GM18909 (cell line): ENCODE measurements at regions not wholly inside any gene's neighbourhood (a gene's known extent, or its start where the extent isn't known, plus 50 kb on each side); places are given as distances from the start of the nearest gene placed in this dataset.

Source experiments
- ATAC-seq: cut with Tn5 transposase; IDR thresholded peaks from one replicate; pipeline ENCODE4 v1.9.1; 2021; ENCODE audit warnings: mild to moderate bottlenecking; ENCODE audit not compliant: unreplicated experiment, poor library complexity

DNA sequence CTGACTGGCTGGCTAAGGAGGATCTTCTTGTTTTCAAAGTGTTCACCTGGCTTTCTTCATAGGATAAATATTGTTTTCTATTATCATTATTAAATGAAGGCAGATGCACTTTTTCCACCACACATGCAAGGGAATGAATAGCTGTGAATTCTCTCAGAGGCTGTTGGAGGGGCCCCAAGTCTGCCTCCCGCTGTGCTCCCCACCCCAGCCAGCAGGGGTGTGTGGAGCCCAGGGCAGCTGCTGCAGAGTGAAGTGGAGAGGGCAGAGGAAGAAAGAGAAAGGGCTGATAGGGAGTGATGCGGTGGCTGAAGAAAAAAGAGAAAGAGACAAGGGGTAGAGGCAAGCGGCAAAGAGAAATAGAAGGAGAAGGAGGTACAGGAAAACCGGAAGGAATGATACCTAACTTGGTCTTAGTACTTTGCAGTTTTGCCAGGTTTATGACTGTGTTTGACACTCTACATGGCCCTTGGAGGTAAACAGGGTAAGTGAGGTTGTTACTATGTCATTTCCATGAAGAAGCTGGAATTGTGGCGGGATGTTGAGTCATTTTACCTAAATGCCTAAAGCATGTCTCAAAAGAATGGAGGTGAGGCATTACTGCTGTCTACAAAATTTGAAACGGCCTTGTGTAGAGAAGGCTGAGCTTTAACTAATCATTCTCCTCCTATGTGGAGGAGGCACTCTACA lies 145.7 kb upstream of the B3GAT1 start:
- ATAC-seq = no peak

DNA sequence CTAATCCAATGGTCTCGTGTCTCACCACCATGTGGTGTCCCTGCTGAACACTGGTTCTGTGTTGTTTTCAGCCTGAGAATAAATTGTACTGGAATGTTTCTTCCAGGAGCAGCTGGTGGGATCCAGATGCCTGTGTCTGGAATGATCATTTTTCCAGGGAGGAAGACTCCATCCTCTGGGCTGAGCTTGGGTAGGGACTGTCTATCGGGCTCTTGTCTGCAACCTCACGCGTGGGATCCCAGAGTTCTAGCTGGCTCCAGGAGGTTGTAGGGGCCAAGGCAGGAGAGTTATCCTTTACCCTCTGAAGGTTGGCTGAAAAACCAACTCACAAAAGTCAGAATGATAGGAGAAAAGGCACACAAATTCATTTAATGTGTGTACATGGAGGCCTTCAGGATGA lies 144.1 kb upstream of the B3GAT1 start:
- no peak for ATAC-seq

DNA sequence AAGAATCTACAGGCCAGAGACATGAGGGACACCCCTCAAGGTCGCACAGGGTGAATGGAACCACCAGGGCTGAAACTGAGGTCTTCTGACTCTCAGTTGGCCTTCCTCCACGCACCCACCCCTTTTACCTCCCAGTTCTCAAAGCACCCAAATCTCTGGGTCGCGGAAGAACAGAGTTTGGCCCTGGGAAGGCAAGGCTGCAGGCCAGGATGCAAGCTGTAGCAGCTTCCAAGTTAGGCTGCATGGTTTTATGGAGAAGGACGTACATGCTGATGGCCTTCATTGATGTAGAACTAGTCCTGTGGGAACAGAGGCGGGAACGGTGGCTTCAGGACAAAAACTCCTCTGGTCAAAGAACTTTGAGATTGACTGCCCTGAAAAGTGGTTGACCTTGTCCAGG lies 143.5 kb upstream of the B3GAT1 start:
- ATAC-seq = no peak

DNA sequence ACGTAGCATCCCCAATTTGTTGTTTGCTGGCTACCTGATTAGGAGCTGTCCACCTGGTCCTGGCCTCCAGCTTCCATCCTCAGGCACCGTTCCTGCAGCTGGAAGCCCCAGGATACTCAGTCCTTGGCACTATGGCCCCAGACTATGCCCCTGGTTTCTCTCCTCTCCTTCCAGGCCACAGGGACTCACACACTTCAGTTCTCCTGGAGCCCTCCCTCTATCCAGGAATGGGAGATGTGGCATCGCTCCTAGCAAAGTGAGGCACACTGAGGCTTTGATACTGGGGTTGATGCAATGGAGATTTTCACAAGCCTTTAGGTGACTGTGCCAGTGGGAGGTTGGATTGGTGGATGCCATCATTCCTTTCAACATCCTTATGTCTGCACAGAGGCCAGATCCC lies 142.8 kb upstream of the B3GAT1 start:
- ATAC-seq = no peak

DNA sequence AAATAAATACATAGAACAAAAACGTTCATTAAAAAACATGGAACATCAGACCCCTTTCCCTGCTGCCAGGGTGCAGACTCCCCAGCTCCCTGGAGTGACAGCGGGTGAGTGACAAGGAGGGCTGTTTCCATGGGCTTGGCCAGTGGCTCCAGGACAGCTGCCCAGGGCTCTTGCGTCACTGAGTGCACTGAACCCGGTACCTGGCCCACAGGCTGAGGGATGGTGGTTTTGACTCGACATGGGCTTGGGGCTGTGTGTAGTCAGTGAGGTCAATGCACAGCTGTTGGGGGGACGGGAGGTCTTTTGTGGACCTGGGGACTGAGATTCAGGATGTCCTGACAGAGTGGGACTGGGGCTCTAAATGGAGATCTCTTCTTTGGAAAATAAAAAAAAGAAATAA lies 142.1 kb upstream of the B3GAT1 start:
- ATAC-seq = no peak

DNA sequence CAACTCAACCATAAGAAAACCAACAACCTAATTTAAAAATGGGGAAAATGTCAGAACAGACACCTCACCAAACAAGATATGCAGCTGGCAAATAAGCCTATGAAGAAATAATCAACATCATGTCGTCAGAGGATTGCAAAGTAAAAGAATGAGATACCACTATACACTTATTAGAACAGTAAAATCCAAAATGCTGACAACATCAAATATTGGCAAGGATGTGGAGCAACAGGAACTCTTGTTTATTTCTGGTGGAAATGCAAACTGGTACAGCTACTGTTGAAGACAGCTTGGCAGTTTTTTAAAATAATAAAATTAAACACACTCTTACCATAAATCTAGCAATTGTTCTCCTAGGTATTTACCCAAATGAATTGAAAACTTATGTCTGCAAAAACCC lies 140.7 kb upstream of the B3GAT1 start:
- ATAC-seq = no peak

DNA sequence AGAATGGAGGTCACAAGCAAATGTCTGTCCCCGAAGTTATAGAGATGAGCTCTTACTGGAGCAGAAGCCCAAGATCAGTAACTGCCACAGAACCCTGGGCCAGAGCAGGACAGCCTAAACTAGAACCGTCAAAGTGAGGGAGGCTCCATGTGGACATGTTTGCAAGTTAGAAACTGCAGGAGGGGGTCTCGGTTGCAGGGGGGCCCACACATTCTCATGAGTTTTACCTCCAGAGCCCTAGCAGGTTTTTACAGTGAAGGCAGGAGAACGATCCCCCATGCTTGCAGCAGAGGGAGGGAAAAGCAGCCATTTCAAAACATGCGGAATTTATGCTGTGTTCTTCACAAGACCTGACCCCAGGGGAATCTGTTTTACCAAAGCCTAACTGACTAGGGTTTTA lies 133.5 kb upstream of the B3GAT1 start:
- no peak for ATAC-seq

DNA sequence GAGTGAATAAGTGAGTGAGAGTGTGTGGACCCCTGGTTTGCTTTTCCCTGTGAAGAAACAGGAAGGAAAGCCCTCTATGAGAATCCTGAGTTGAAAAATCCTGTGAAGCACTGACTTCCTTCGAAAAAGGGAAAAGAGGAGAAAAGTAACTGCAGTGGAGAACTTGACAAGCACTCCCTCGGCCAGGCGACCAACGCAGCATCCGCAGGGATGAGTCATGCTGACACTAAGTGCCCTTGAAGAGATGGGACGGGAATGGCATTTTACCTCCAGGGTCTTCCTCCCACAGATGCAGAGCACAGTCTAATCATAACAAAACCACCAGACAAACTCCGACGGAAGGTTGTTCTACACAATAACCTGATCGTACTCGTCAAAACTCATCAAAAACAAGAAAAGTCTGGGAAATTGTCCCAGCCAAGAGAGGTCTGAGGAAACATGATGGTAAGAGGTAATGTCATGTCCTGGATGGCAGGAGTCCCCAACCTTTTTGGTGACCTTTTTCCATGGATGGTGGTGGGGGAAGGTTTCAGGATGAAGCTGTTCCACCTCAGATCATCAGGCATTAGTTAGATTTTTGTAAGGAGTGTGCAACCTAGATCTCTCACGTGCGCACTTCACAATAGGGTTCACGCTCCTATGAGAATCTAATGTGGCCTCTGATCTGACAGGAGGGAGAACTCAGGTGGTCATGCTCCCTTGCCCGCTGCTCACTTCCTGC lies 132.2 kb upstream of the B3GAT1 start:
- ATAC-seq = no peak

DNA sequence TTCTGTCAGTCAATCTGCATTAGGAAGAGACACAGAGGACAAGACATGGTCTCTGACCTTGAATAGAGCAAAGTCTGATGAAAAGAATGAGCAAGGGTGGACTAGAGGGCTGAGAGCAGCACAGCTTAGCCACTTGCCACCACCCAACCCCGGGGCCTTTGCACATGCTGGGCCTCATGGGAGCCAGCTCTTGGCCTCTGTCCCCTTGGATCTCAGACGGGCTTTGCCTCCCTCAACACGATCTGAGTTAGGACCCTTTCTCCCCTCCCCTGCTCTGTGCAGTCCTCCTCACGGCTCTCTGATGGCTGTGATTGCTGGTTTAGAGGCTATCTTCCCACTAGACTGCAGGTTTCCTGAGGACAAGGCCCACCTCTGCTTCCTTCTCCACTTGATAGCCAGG lies 131.6 kb upstream of the B3GAT1 start:
- ATAC-seq = no peak

DNA sequence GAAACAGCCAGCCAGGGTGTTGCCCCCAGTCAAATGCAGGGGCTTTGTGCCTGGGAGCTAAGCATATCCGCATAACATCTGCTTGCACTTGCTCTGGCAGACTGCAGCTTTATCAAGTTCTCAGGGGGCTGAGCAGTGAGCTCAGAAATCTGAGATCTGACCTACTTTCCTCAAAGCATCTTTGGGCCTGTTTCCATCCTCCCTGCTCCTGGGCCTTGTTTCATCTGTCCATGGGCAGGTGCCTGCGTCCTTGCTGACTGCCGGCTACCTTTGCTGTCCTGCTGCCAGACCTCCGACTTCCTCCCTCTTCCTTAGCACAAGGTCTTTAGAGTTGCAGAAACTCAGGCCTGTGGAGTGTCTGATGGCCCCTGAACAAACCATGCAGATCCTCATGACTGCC lies 131.2 kb upstream of the B3GAT1 start:
- no peak for ATAC-seq

DNA sequence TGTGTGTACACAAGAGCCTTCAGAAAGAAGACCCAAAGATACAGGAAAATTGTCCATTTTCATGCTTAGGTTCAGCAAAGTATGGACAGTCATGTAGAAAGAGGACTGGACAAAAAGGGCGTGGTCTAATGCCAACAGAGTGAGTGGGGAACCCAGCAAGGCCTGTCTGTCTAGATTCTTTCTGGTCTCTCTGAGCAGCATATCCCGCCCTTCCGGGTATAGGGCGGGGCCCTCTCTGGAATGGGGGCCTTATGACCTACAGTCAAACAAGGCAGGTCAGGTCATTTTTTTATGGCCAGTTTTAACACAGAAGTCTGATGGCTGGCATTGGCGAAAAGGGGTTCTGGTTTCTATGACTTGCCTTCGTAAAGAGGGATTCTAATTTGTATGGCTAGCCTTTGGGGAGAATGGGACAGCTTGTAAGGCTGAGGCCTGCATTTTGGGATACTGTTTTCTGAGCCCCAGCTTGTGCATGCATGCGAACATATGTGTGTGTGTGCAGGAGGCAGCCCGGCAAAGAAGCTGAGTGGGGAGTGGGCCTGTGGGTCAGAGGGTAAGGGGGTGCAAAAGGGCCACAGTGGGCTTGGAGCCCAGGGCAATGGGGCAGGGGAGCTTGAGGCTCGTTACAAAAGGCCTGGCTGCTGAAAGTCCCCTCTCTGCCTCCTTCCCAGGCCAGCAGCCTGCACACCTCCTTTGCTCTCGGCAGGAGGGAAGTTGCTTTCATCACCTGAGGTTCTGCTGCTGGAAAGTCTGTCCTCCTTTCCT lies 130.5 kb upstream of the B3GAT1 start:
- ATAC-seq = no peak

DNA sequence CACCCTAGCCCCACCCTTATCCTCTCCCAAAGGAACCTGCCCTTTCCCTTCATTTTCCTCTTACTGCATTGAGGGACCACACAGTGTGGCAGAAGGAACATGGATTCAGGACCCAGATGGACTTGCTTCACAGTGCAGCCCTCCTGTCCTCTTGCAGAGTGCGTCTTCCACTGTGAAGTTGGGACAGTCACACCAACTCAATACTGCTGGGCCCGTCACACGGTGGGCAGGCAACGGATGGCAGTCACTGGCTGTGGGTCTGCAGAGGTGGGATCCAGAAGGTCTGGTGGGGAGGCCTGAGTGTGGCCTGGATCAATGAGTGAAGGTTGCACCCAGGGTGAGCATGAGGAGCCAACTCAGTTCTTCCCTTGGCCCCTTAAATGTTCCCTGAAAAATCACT lies 129.9 kb upstream of the B3GAT1 start:
- no peak for ATAC-seq

DNA sequence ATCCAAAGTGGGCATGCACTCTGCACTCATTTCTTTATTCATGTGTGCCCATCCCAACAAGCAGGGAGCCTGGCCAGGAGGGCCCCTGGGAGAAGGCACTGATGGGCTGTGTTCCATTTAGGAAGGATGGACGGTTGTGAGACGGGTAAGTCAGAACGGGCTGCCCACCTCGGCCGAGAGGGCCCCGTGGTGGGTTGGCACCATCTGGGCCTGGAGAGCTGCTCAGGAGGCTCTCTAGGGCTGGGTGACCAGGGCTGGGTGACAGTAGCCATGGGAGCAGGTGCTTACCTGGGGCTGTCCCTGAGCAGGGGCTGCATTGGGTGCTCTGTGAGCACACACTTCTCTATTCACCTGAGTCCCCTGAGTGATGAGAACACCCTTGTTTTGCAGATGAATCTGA lies 129.3 kb upstream of the B3GAT1 start:
- no peak for ATAC-seq

DNA sequence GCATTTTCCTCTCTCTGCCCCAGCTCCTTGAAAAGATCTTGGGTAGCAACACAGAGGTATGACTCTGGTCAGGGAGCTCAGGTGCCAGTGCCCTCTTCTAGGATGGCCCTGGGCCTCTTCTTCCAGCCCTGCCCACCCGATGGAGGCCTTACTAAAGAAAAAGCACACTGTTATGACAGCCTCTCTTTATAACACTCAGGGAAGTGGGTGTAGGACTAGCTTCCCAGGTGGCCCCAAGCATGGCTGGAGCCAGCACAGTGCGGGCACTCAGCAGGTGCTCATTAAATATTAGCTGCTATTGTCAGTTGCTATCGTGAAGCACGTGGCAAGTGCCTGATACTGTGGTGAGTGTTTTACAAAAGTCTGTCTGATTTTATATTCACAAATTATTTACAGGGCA lies 127.2 kb upstream of the B3GAT1 start:
- ATAC-seq = no peak

DNA sequence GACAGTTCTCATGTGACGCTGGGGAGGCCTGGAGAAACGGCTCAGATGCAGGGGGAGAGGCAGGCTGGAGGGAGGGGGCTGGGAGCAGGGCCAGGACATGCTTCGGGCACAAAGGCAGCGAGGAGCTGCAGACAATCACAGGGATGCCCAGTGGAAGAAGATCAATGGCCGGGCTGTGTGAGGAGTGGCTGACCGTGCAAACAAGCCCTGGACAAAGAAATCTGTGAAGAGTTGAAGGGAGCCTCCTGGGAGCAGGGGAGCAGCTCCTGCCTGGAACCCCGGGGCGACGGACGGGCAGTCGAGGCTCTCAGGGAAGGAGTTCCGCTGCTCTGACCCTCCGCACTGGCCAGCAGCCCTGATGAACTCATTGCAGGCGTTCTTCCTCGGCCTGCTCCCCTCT lies 126.7 kb upstream of the B3GAT1 start:
- no peak for ATAC-seq

DNA sequence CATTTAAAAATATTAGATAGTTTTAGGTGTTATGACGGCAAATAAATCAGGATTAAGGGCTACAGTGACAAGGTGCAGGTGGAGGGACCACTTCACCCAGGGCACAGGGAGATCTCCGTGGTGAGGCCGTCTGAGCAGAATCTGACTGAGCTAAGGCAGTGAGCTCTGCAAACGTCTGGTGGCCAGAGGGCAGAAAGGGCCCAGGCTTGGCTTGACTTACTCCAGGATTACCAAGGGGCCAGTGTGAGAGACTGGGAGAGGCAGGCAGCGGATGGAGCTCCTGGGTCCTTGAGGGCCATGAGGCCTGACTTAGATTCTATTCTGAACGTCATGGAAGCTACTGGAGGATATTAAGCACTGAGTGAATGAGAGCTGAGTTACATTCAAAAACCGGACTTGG lies 125.9 kb upstream of the B3GAT1 start:
- ATAC-seq = no peak

DNA sequence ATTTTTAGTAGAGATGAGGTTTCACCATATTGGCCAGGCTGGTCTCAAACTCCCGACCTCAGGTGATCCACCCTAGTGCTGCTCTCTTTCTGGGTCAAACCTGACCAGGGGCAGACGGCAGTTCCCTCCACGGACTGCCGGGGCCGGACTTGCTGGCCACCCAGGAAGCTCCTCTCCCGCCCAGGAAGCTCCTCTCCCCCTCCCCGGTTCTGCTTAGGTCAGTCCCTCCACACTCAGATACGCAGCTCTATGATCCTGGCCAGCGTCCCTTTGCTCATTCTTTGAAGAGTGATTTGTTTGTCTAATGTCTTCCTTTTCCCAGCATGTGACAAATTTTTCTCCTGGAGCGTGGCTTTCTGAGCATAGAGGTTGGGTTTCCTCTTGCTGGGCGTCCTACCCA lies 125.3 kb upstream of the B3GAT1 start:
- ATAC-seq = no peak

DNA sequence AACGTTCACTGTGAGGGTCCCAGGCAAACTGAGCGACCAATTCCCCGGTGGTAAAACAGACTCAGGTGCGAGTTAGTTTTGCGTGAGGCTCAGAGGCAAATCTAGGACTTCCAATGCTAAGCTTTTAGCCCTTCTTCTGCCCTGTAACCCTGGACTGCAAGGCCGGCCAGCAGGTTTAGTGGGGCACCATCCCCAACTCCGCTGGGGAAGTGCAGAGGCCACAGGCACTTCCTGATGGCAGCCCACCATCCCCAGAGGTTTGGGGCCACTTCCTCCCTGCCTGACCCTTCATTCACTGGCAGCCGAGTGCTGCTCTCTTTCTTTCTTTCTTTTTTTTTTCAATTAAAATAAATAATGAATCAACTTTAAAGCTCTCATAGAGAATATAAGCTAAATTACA lies 124.6 kb upstream of the B3GAT1 start:
- ATAC-seq = no peak

DNA sequence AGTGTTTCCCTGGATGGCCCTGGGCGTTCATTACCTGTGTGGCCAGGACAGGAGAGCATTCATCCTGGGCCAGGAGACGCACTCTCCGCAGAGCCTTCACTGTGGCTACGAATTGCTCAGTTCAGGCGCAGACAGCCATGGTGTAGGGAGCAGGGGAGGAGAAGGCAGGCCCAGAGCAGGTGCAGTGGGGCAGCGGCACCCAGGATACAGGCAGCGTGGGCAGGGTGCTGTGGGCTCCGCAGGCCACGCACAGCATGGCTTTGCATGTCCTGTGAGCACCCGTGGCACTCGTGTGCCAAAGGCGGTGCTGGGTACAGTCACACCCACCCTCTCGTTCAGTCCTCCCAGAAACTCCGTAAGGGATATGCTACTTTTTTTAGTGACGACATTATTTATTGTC lies 124.2 kb upstream of the B3GAT1 start:
- no peak for ATAC-seq

DNA sequence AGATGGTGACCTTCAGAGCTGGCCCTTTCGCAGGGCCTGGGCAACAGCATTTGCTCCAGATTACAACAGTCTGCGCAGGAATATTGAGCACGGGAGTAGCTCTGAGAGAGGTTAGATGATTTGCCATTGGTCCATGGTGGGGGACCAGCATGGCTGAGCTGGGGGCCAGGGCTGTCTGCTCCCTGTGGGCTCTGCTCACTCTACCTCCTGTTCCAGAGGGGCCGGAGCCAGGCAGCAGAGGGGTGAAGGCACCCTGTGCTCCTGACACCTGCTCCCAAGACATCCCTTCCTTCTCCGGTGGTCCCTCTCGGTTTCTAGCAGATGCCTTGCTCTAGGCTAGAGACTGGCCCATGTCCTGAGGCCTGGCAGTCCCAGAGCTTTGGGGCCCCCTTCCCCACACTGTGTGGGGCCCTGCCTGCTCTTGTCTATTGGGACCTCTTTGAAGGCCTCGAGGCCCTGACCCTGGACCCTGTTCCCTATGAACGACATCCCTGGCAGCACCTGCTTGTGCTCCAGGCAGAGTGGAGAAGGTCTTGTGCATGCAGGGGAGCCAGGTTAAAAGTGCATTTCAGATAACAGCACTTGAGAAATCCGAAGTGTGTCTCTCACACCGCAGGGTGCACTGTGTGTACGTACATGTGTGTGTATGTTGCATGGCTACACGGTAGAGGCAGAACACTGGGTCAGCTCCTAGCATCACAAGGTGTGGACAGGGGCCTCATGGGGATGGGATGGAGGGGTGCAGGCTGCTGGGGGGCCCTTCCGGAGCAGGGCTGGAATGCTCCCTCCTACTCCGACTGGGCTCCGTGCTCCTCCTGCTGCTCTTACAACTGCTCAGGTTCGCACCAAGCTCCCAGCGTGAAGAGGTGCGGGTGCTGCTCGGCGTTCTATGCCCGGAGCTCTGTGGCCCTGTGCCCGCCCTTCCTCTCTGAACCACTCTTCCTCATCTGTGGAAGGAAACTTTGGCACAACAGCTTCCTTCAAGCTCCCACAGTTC lies 123.3 kb upstream of the B3GAT1 start:
- no peak for ATAC-seq
